ENCODE measurements at regions not wholly inside any gene's neighbourhood (a gene's known extent, or its start where the extent isn't known, plus 50 kb on each side); places are given as distances from the start of the nearest gene placed in this dataset.

DNA sequence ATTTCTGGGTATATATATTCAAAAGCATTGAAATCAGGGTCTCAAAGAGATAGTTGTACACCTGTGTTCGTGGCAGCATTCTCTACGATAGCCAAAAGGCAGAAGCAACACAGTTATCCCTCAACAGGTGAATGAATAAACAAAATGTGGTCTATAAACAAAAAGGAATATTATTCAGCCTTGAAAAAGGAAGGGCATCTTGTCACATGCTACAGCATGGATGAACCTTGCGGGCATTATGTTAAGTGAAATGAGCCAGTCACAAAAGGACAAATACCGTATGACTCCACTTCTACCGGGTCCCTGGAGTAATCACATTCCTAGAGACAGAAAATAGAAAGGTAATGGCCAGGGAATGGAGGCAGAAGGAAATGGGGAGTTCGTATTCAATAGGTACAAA, 228.8 kb downstream of the SH3BP4 start:
- TF ChIP-seq EZH2 (IDR thresholded peaks at IDR 0.05; ENCODE audit: borderline replicate concordance, low read length), result no peak
- no peak for TF ChIP-seq CTCF (conservative IDR thresholded peaks at IDR 0.05 in 1 of 2, IDR thresholded peaks at IDR 0.05 in 1 of 2; ENCODE audit: extremely low read depth in 1 of 2, insufficient read depth in 1 of 2, low read depth in 1 of 2, low read length in 2 of 2)
